Superior temporal gyrus (tissue), 1 donor: ENCODE measurements at regions not wholly inside any gene's neighbourhood (a gene's known extent, or its start where the extent isn't known, plus 50 kb on each side); places are given as distances from the start of the nearest gene placed in this dataset.
"Not testable (repeated sequence)": the region's sequence is repeated elsewhere in the genome, so short reads cannot be mapped to it uniquely, and the experiment has no call there.

Experiments used
- DNase-seq: peaks from one replicate; pipeline ENCODE4 v3.0.0-alpha.2; 2016; ENCODE audit errors: extremely low spot score

DNA sequence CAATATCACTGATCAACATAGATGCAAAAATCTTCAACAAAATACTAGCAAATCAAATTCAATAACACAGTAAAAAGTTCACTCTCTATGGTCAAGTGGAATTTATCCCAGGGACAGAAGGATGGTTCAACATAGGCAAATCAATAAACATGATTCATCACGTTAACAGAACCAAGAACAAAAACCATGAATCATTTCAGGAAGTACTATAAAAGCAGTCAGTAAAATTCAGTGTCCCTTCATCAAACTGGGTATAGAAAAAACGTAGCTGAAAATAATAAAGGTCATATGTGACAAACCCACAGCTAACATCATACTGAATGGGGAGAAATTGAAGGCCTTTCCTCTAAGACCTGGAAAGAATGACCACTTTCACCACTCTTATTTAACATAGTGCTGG lies 172.1 kb downstream of the POLR2M start:
- no peak for DNase-seq

DNA sequence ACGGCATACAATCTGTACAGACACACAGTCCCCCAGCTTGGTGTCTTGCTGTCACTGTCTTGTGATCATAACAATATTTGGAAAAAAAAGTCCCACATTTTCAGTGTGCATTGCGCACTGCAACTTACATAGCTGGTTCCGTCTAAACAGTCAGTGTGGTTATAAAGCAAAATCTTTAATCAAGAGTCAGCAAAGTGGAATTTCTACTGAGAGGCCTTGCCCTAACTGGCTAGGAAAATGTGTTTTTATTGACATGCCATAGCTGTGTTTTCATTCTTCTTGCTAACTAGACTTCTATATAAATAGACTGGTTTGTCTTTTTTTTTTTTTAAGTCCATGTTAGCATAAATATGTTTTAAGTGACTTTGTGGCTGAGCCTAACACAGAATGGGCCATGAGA lies 174.8 kb downstream of the POLR2M start:
- DNase-seq: no peak

DNA sequence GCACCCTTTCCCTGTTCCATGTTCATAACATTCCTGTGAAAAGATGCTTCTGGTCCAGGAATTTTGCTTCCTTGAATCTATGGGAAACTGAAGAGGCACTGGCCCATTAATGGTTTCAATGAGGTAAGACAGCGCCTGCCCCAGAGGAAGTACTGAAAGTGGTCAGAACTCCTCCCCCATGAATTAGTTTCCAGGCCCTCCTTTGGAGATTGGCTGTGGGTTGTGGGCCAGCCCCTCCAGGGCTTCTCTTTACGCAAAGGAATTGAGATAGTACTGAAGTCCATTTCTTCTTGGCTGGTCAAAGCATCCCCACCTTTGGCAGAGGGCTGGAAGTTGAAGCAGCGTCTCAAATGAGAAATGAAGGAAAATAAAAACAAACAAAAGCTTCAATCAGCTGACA lies 175.5 kb downstream of the POLR2M start:
- no peak for DNase-seq

DNA sequence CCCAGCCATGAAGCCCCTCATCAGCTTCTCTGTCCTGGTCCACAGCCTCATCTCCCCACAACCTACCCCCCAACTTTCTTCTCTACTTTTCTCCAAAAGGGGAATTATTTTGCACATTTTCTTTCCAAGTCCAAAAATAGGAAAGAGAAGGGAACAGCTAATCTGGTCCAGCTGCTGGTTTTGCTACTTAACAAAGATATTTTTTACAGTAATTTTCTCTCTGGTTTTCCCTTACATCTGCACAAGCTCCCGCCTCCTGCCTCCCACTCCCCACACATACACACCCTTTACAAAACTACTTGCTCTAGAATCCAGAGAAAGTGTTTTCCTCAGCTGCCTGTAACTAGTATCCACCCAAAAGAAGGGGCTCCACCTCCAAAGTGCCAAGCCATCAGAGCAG lies 177.2 kb downstream of the POLR2M start:
- no peak for DNase-seq

DNA sequence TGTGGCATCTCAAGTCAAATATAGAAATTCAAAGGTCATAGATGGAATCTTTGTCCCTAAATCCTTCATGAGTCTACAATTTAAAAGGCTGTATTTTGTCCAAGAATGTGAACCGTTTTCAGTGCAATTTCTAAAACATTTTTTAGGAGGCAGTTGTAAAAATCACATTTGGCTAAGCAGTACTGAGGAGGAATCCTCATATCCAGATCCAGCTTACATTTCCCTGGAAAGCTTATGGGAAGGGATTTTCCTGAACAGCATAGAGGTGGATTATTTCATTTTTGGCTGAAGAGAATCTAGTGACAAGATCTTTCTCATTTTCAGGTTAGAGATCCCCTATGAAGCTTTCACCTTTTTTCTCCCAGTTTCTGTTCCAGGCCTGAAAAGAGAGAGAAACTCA lies 178.4 kb downstream of the POLR2M start:
- DNase-seq: no peak

DNA sequence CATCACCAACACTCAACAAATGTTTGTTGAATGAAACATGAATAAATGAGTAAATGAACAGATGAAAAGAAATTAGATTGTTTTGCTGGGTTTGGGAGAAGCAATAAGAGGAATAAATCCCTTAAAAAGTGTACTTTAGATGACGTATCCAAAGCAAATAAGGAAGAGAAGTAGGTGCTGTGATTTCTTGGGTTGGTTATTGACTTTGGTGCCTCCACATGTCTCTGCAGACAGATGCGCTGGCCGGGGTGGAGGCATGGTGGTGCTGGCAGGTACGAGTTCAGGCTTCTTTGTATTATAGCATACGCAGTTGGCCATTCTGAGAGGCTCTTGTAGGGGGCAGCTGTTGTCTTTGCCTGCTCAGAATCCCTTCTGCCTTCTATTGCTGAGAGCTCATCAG lies 178.9 kb downstream of the POLR2M start:
- DNase-seq: no peak

DNA sequence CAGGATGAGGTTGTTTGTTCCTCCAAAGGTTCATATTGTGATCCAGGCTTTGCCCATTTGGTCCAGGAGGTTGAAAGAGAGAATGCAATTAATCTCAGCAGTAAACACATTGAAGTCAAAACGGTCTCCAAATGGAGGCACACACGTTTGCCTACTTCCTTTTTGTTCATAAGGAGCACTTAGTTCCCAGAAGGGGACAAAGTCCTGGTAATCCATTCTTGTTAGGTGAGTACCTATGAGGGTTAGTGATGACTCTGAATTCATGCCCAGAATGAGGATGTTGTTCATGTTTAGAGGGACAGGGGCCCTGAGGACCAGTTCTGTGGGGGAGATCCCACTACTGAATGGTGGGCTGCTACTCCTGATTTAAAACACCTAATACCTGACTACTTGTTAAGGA lies 177.7 kb downstream of the ALDH1A2 start:
- no peak for DNase-seq

DNA sequence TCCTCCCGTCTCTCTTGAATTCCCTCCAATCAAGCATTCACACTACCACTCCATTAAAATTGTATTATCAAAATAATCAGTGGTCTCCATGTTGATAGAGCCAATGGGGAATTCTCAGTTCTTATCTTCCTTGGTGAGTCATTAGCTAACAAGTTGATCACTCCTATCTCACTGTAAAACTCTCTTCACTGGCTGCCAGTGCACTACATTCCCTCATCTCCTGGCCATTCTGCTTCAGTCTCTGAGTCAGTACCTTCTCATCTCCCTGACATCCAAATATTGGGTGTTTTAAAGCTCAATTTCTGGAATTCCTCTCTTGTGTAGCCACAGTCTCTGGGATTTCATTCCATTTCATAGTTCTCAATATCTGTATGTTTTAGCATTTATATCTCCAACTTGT lies 175.2 kb downstream of the ALDH1A2 start:
- no peak for DNase-seq

DNA sequence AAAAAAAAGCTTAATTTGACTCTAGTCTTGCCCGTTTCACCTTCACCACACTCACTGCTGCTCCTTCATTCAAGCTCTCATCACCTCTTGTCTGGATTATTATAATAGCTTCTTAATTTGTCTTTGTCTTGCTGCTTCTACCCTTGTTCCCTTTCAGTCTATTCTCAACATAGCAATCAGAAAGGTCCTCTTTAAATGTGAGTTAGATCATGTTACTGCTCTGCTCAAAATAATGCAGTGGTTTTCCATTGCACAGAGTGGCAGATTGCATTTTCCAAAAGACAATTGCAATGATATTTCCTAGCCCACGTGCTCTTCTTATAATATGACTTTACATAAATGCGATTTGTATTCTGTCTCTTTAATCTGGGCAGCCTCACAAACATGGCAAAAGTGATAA lies 174.6 kb downstream of the ALDH1A2 start:
- DNase-seq: no peak

DNA sequence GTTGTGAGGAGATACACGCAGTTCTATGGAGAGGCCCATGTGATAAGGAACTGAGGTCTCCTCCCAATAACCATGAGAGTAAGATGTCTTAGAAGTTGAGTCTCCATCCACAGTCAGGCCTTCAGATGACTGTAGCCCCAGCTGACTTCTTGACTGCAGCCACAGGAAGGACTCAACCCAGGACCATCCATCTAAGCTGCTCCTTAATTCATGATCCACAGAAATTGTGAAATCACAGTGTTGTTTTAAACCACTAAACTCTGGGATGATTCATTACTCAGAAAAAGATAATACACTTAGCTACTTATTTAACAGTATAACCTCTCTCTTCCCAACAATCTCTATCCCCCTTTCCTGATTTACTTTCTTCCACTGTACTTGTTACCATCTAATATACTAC lies 173.3 kb downstream of the ALDH1A2 start:
- no peak for DNase-seq

DNA sequence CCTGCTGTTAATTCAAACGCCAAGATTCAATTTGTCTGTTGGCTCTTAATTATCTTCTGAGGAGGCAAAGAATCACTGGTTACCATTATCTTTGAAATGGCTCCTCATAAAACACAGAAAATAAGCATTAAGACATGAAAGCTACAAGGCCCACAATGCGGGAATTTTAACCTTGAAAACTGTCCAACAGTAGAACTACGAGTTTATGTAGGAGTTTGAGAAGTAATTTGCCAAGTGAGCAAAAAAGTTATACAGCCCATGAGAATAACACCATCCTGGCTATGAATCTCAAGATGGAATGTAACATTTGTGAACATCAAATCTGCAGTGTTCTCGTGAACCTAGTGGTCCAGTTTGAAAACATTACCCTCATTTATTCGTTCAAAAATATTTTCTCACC lies 172.5 kb downstream of the ALDH1A2 start:
- no peak for DNase-seq

DNA sequence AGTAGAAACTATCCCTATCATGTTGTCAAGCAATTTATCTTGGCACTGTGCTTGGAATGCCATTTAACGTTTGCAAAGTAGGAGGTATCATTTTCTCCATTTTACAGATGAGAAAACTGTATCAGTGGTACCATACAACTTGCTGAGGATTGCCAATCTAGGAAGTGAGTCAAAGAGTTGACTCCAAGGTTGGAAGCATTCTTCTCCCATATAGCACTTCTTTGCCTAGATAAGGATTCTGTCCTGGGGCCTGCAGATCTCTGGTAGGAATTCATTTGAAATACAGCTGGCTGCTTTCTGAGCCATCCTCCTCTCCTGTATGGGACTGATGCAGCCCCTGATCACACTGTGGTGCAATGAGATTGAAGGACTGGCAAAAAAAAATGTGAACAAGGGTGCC lies 170.2 kb downstream of the ALDH1A2 start:
- no peak for DNase-seq

DNA sequence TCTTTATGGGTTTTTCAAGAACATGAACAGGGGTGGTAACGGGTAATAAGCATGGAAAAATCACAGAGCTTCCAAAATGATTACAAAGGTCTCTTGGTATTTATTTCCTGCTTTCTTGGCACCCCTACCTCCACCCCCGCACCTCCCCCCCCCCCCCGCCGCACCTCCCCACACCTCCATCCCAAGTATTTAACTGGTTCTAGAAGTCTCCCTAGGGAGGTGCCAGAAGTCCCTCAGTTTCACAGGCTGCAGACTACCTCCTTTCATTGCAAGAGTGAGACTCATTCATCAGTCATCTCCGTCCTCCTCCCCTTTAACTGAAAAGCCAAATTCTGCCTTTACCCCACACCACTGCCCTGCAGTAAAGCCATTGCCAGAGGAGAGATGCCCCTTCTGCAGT lies 169.4 kb downstream of the ALDH1A2 start:
- no peak for DNase-seq

DNA sequence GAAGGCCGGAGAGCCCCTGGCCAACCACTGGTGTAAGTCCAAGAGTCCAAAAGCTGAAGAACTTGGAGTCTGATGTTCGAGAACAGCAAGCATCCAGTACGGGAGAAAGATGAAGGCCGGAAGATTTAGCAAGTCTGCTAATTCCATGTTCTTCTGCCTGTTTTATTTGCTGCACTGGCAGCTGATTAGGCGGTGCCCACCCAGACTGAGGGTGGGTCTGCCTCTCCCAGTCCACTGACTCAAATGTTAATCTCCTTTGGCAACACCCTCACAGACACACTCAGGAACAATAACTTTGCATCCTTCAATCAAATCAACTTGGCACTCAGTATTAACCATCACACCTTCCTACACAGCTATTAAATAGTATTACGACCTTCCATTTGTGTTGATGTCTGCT lies 168.6 kb downstream of the ALDH1A2 start:
- DNase-seq: not testable (repeated sequence)

DNA sequence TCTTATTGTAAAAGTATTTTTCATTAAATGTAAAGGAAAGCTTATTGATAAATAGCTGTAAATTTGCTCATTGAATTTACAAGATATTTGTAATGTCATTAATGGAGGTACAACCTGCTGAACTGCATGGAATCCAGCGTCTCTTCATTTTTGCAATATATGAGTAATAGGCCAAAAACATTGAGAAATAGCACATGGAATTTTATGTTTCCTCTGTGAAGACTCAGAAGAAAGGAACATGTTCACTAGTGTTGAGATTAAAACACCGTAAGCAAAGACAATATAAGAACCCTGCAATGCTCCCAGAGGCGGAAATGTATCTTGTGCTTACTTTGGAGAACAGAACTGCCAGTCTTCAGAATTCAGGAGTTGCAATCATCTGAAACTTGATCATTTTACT lies 167.6 kb downstream of the ALDH1A2 start:
- no peak for DNase-seq

DNA sequence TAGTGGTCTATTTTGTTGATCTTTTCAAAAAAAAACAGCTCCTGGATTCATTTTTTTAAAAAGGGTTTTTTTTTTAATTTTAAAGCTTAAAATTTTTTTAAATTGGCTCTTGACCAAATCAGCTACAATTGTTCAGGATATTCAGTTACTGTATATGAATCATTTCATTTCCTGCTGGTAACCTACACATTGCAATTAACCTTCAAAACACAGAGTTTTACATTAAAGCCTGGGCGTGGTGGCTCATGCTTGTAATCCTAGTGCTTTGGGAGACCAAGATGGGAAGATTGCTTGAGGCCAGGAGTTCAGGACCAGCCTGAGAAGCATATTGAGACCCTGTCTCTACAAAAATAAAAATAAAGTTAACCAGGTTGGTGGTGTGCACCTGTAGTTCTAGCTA lies 163.4 kb downstream of the ALDH1A2 start:
- DNase-seq: no peak
